ENCODE measurements at regions not wholly inside any gene's neighbourhood (a gene's known extent, or its start where the extent isn't known, plus 50 kb on each side); places are given as distances from the start of the nearest gene placed in this dataset.

- TF ChIP-seq SNAI2 (CRISPR knock-in tag; IDR thresholded peaks at IDR 0.05) (no peak), PATZ1 (CRISPR knock-in tag; IDR thresholded peaks at IDR 0.05; ENCODE audit: borderline replicate concordance) (no peak), PPARA (CRISPR knock-in tag; IDR thresholded peaks at IDR 0.05; ENCODE audit: borderline replicate concordance) (no peak), ZNF70 (CRISPR knock-in tag; IDR thresholded peaks at IDR 0.05) (no peak), GLIS3 (CRISPR knock-in tag; IDR thresholded peaks at IDR 0.05) (no peak), ARNTL (CRISPR knock-in tag; IDR thresholded peaks at IDR 0.05; ENCODE audit: borderline replicate concordance, low read depth) (no peak), ZFP3 (CRISPR knock-in tag; IDR thresholded peaks at IDR 0.05) (no peak), CREB5 (CRISPR knock-in tag; IDR thresholded peaks at IDR 0.05; ENCODE audit: low read depth) (no peak)
Observed at GRCh38 chr6:163837691-163838431, 423.3 kb downstream of the QKI start.

Measured in SK-N-SH treated with all-trans-retinoic acid at 6 μM for 48 hours (cell line).